Thoracic aorta (tissue), 2 donors: ENCODE measurements at regions not wholly inside any gene's neighbourhood (a gene's known extent, or its start where the extent isn't known, plus 50 kb on each side); places are given as distances from the start of the nearest gene placed in this dataset.

Experiments
- ATAC-seq: fragments of 150-250 bp; one replicate; pipeline ENCODE4 v1.8.0; 2017; ENCODE audit warnings: low read depth; ENCODE audit not compliant: insufficient number of reproducible peaks, low FRiP score
- DNase-seq: peaks from one replicate; pipeline ENCODE4 v3.0.0-alpha.2; 2020; ENCODE audit warnings: low spot score
- H3K27ac ChIP-seq, 2 donors: fragments of 200-600 bp; sonication (generic); 1 replicate in 1 of 2; 2 replicates in 1 of 2; pipeline ENCODE4 v1.5.1; 2016; ENCODE audit warnings: mild to moderate bottlenecking in 2 of 2, moderate library complexity in 2 of 2
- H3K27me3 ChIP-seq: fragments of 200-600 bp; sonication (generic); replicated peaks from 2 replicates; pipeline ENCODE4 v1.6.0; 2016; ENCODE audit warnings: mild to moderate bottlenecking; ENCODE audit not compliant: insufficient read depth
- H3K36me3 ChIP-seq: fragments of 200-600 bp; sonication (generic); one replicate; pipeline ENCODE4 v1.5.1; 2016
- H3K4me1 ChIP-seq, 2 donors: fragments of 200-600 bp; sonication (generic); 1 replicate in 1 of 2; 2 replicates in 1 of 2; pipeline versions ENCODE4 v1.5.1 to v1.6.0; 2016; ENCODE audit warnings: low read depth in 2 of 2, mild to moderate bottlenecking in 1 of 2; ENCODE audit not compliant: control insufficient read depth in 1 of 2
- H3K4me3 ChIP-seq: fragments of 200-600 bp; sonication (generic); 2 replicates; pipeline ENCODE4 v1.5.1; 2016; ENCODE audit warnings: mild to moderate bottlenecking
- H3K9me3 ChIP-seq: fragments of 200-600 bp; sonication (generic); 2 replicates; pipeline ENCODE4 v1.5.1; 2016
- CTCF ChIP-seq: fragments of 200-600 bp; sonication (generic); IDR thresholded peaks from one replicate; pipeline ENCODE4 v1.5.1; 2019; ENCODE audit warnings: antibody characterized with exemption

GRCh38 chr7:23965296-23965695 lies 255.3 kb downstream of the STK31 start:
- no peak for DNase-seq
- Histone ChIP-seq H3K27ac (no peak overlapping the region), H3K27me3 (no peaks in the 10 kb centered on the region), H3K4me1 (no peaks in the 10 kb centered on the region), H3K9me3 (no peaks in the 10 kb centered on the region), H3K36me3 (no peaks in the 10 kb centered on the region), H3K4me3 (no peak overlapping the region)
- TF ChIP-seq CTCF, result no peak
- ATAC-seq, result no peak

DNA sequence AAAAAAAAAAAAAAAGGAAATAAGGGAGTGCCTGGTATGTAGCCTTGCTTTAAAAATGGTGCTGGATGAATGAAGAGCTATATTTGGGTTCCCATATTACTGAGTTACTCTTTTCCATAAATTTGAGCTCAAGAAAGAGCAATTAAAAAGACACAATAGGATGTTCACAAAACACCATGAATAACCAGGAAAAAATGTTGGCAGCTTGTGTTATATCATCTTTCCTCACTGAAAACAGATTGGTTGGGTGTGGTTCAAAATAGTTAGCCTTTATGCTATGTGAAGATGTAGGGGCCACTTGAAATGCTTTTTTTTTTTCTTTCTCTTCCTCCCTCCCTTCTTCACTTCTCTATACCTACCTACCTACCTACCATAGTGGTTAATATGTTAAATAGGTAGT lies 256.9 kb downstream of the STK31 start:
- Histone ChIP-seq H3K27me3 (no peaks in the 10 kb centered on the region), H3K36me3 (no peaks in the 10 kb centered on the region), H3K4me1 (no peaks in the 10 kb centered on the region), H3K27ac (no peak overlapping the region), H3K9me3 (no peaks in the 10 kb centered on the region), H3K4me3 (no peak overlapping the region)
- no peak for TF ChIP-seq CTCF
- no peak for ATAC-seq
- DNase-seq, result no peak

DNA sequence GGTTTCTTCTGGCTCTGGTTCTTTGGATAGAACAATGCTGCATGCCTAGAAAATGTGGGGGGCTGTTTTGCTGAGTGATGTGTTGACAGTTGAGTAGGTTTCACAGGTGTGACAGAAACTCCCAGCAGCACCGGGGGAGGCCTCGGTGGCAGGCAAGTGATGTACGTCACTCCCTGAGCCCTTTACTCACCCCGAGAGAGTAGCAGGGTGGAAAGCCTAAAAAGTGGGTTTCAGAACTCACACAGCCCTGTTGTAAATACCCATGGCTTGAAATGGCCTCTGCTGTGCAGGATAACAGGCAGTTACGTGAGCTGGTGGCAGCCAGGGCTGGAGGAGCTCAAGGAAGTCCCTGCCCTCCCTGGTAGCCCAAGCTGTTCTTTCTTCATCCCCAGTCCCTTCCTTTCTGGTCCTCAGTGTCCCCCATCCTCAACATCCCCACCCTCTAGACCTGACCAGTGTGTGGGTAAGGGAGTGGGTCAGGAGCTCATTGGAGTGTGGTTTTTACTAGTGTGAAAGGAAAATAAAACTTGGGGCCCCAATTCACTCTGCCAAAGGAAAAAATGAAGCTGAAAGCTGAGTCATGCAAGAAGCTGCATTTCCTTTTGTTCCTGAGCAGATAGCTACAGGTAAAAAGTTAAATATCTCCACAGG lies 258.1 kb downstream of the STK31 start:
- H3K4me3 ChIP-seq, result no peak overlapping the region
- no peak for TF ChIP-seq CTCF
- DNase-seq (no peak), ATAC-seq (no peak)
- H3K36me3 ChIP-seq, result no peaks in the 10 kb centered on the region
- H3K4me1 ChIP-seq, result no peaks in the 10 kb centered on the region
- no peaks in the 10 kb centered on the region for H3K27me3 ChIP-seq
- H3K9me3 ChIP-seq, result no peaks in the 10 kb centered on the region
- H3K27ac ChIP-seq, result no peak overlapping the region

- no peak overlapping the region for H3K27ac ChIP-seq
- TF ChIP-seq CTCF, result no peak
- DNase-seq (no peak), ATAC-seq (no peak)
- H3K9me3 ChIP-seq, result no peaks in the 10 kb centered on the region
- H3K36me3 ChIP-seq, result no peaks in the 10 kb centered on the region
- no peaks in the 10 kb centered on the region for H3K27me3 ChIP-seq
- no peak overlapping the region for H3K4me3 ChIP-seq
- H3K4me1 ChIP-seq, result no peaks in the 10 kb centered on the region
Observed at GRCh38 chr7:23968791-23969190, 258.8 kb downstream of the STK31 start.

DNA sequence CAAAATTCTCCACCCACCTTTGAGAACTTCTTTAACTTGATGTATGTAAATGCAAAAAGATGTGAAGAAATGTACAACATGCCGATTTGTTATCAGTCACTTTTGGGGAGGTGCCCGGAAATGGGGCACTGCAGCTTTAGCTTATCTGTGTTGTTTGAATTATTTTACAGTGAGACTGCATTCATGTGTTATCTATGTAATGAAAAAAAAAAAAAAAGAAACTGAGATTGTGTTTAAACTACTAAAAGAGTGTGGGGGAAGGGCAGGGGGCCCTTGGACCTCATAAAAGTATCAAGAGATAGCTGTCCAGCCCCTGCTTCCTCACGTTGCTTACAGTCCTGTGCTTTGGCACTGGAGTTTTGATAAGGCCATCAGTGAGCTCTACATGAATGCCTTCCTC lies 259.4 kb downstream of the STK31 start:
- H3K4me1 ChIP-seq, result no peaks in the 10 kb centered on the region
- TF ChIP-seq CTCF, result no peak
- no peak overlapping the region for H3K27ac ChIP-seq
- H3K27me3 ChIP-seq, result no peaks in the 10 kb centered on the region
- no peaks in the 10 kb centered on the region for H3K36me3 ChIP-seq
- no peaks in the 10 kb centered on the region for H3K9me3 ChIP-seq
- DNase-seq, result no peak
- H3K4me3 ChIP-seq, result no peak overlapping the region
- no peak for ATAC-seq
